RWPE2 (cell line): ENCODE measurements at regions not wholly inside any gene's neighbourhood (a gene's known extent, or its start where the extent isn't known, plus 50 kb on each side); places are given as distances from the start of the nearest gene placed in this dataset.

Experiments
- ATAC-seq: fragments of 200-7000 bp; cut with Tn5 transposase; 3 replicates; pipeline ENCODE4 v1.9.1; 2021; ENCODE audit warnings: low read depth
- DNase-seq: peaks from one replicate; pipeline ENCODE4 v3.0.0-alpha.2; 2020; ENCODE audit warnings: low spot score
- H3K27ac ChIP-seq: fragments of 450-650 bp; 2 replicates; pipeline ENCODE4 v1.5.1; 2017; ENCODE audit warnings: mild to moderate bottlenecking; ENCODE audit not compliant: poor library complexity, severe bottlenecking
- H3K27me3 ChIP-seq: fragments of 250-450 bp; sonication (Bioruptor Pico); 2 replicates; pipeline ENCODE4 v1.5.1; 2021; ENCODE audit warnings: mild to moderate bottlenecking, moderate library complexity; ENCODE audit not compliant: insufficient read depth, poor library complexity, severe bottlenecking
- H3K36me3 ChIP-seq: fragments of 250-450 bp; sonication (Bioruptor Pico); 2 replicates; pipeline ENCODE4 v1.5.1; 2020; ENCODE audit warnings: low read depth, mild to moderate bottlenecking, moderate library complexity
- H3K4me1 ChIP-seq: fragments of 250-450 bp; sonication (Bioruptor Pico); 2 replicates; pipeline ENCODE4 v1.5.1; 2021; ENCODE audit warnings: mild to moderate bottlenecking, moderate library complexity; ENCODE audit not compliant: insufficient read depth, poor library complexity, severe bottlenecking
- H3K4me3 ChIP-seq: fragments of 250-450 bp; sonication (Bioruptor Pico); 2 replicates; pipeline ENCODE4 v1.5.1; 2021; ENCODE audit warnings: mild to moderate bottlenecking, moderate library complexity; ENCODE audit not compliant: severe bottlenecking
- H3K9me3 ChIP-seq: fragments of 250-450 bp; sonication (Bioruptor Pico); 2 replicates; pipeline ENCODE4 v1.5.1; 2021; ENCODE audit warnings: mild to moderate bottlenecking, moderate library complexity; ENCODE audit not compliant: severe bottlenecking
- TF ChIP-seq, protein P1 (sequence below): fragments of 450-650 bp; IDR thresholded peaks from one replicate; pipeline ENCODE4 v1.5.1; 2017; ENCODE audit warnings: mild to moderate bottlenecking, moderate library complexity; ENCODE audit not compliant: poor library complexity, severe bottlenecking

DNA sequence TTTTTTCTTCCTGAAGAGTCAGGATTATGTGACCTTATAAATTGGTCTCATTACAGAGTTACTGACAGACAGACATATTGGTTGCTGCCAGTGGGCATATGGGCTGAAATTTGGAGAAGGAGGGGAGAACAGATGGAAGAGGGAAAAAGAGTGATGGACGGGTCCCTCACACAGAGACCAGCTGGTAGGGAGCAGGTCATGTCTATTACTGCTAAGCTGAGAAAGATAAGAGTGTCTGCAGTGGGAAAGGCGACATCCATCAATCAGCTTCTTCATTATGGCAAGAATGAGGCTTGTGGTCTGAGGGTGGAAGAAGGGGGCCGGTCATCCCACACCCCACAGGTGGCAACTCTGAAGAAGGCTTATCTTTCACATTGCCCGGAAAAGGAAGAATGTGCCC, 353.8 kb upstream of the RSPO3 start:
- ATAC-seq (no peak), DNase-seq (no peak)
- no peak overlapping the region for H3K27ac ChIP-seq
- H3K36me3 ChIP-seq, result no peaks in the 10 kb centered on the region
- no peak overlapping the region for H3K4me3 ChIP-seq
- peaks cover 13% of the 10 kb centered on the region for H3K27me3 ChIP-seq
- H3K4me1 ChIP-seq, result no peaks in the 10 kb centered on the region
- TF ChIP-seq, protein P1, sequence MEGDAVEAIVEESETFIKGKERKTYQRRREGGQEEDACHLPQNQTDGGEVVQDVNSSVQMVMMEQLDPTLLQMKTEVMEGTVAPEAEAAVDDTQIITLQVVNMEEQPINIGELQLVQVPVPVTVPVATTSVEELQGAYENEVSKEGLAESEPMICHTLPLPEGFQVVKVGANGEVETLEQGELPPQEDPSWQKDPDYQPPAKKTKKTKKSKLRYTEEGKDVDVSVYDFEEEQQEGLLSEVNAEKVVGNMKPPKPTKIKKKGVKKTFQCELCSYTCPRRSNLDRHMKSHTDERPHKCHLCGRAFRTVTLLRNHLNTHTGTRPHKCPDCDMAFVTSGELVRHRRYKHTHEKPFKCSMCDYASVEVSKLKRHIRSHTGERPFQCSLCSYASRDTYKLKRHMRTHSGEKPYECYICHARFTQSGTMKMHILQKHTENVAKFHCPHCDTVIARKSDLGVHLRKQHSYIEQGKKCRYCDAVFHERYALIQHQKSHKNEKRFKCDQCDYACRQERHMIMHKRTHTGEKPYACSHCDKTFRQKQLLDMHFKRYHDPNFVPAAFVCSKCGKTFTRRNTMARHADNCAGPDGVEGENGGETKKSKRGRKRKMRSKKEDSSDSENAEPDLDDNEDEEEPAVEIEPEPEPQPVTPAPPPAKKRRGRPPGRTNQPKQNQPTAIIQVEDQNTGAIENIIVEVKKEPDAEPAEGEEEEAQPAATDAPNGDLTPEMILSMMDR, result no peak
- H3K9me3 ChIP-seq, result no peaks in the 10 kb centered on the region

- no peak overlapping the region for H3K27ac ChIP-seq
- TF ChIP-seq, protein P1, result no peak
- H3K4me3 ChIP-seq, result no peak overlapping the region
- no peaks in the 10 kb centered on the region for H3K4me1 ChIP-seq
- DNase-seq (no peak), ATAC-seq (no peak)
- peaks cover 13% of the 10 kb centered on the region for H3K27me3 ChIP-seq
- no peaks in the 10 kb centered on the region for H3K36me3 ChIP-seq
- no peaks in the 10 kb centered on the region for H3K9me3 ChIP-seq
Measured at GRCh38 chr6:126766820-126767219, 351.7 kb upstream of the RSPO3 start.

- Histone ChIP-seq H3K4me3 (no peak overlapping the region), H3K27me3 (peaks cover 18% of the 10 kb centered on the region), H3K36me3 (no peaks in the 10 kb centered on the region), H3K9me3 (no peaks in the 10 kb centered on the region), H3K27ac (no peak overlapping the region), H3K4me1 (no peaks in the 10 kb centered on the region)
- ATAC-seq, result no peak
- TF ChIP-seq, protein P1, result no peak
- no peak for DNase-seq
Measured at GRCh38 chr6:126767711-126768110, 350.8 kb upstream of the RSPO3 start.

DNA sequence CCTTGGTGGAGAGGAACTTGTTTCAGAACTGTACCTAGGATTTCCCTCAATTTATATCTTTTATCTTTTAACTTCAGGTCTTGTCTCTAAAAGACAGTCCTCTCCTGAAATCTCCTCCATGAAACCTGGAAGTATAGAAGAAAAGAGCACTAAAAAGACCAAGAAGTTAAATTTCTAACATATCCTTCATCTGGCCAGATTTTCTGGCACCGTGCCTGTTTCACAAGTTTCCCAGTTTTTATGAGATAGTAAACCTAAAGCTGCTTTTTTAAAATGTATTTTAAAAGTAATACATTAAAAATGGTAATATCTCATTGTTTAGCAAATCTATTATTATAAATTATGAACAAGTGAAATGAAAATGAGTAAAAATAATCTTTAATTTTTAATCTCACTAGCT, 348.3 kb upstream of the RSPO3 start:
- H3K27ac ChIP-seq, result no peak overlapping the region
- no peaks in the 10 kb centered on the region for H3K36me3 ChIP-seq
- peaks cover 28% of the 10 kb centered on the region for H3K27me3 ChIP-seq
- H3K9me3 ChIP-seq, result no peaks in the 10 kb centered on the region
- DNase-seq (no peak), ATAC-seq (no peak)
- H3K4me3 ChIP-seq, result no peak overlapping the region
- no peaks in the 10 kb centered on the region for H3K4me1 ChIP-seq
- TF ChIP-seq, protein P1, result no peak

DNA sequence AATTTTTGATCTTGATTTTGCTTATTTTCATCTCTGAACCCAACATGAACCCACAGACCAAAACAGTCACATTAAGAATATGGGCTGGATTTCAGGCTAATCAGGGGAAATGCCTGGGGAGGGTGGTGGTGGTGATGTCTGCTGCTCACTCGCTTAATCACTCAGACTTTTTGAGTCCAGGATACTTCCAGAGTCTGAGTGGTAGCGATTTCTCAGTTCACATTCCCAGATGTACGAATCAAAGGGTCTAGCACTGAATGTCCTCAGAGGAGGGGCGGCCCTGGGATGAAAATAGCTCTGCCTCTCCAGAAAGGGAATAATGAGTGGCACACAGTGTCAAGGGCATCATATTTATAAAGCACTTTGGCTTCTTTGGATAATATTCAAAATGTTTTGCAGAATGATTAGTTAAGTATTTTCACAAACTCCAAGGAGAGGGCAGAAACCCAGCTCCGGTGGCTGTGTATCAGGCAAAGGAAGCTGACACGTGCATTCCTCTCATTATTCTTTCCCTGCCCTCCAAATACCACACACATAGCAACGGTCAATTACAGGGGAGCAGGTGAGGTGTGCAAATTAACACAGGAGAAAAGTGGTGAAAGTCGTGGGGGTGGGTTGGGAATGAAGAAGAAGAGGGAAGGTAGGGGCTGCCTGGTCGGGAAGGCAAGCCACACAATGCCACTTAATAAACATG, 345.2 kb upstream of the RSPO3 start:
- Histone ChIP-seq H3K27me3 (peaks cover 38% of the 10 kb centered on the region), H3K4me1 (no peaks in the 10 kb centered on the region), H3K27ac (no peak overlapping the region), H3K36me3 (no peaks in the 10 kb centered on the region), H3K4me3 (no peak overlapping the region), H3K9me3 (no peaks in the 10 kb centered on the region)
- no peak for DNase-seq
- ATAC-seq, result no peak
- TF ChIP-seq, protein P1, result no peak
